Thyroid gland (tissue), 4 donors: ENCODE measurements at regions not wholly inside any gene's neighbourhood (a gene's known extent, or its start where the extent isn't known, plus 50 kb on each side); places are given as distances from the start of the nearest gene placed in this dataset.

Experiments
- DNase-seq, 2 donors: peaks; one replicate each; pipeline ENCODE4 v3.0.0-alpha.2; 2019
- H3K27ac ChIP-seq, 3 donors: fragments of 200-600 bp; sonication (generic); 1 replicate in 2 of 3; 2 replicates in 1 of 3; pipeline ENCODE4 v1.5.1; 2016 to 2019; ENCODE audit warnings: mild to moderate bottlenecking in 1 of 3, moderate library complexity in 1 of 3
- H3K27me3 ChIP-seq: fragments of 200-600 bp; sonication (generic); one replicate; pipeline ENCODE4 v1.5.1; 2019
- H3K36me3 ChIP-seq, 2 donors: fragments of 200-600 bp; sonication (generic); one replicate each; pipeline ENCODE4 v1.5.1; 2016 to 2019
- H3K4me1 ChIP-seq, 2 donors: fragments of 200-600 bp; sonication (generic); one replicate each; pipeline ENCODE4 v1.5.1; 2017 to 2019
- H3K4me3 ChIP-seq, 3 donors: fragments of 200-600 bp; sonication (generic); replicated peaks in 1 of 3; 1 replicate in 2 of 3; 2 replicates in 1 of 3; pipeline ENCODE4 v1.5.1; 2016; ENCODE audit warnings: mild to moderate bottlenecking in 1 of 3
- H3K9me3 ChIP-seq: fragments of 200-600 bp; sonication (generic); one replicate; pipeline ENCODE4 v1.5.1; 2017
- CTCF ChIP-seq, 6 experiments: fragments of 200-600 bp in 3 of 6; fragments of 450-650 bp in 3 of 6; sonication (generic) in 3 of 6; IDR thresholded peaks; one replicate each; pipeline ENCODE4 v1.5.1; 2016 to 2019; ENCODE audit warnings: antibody characterized with exemption in 6 of 6, mild to moderate bottlenecking in 2 of 6, inconsistent platforms in 1 of 6, moderate library complexity in 1 of 6
- POLR2A ChIP-seq, 2 donors: fragments of 450-650 bp; IDR thresholded peaks; one replicate each; pipeline ENCODE4 v1.6.1; 2017; ENCODE audit warnings: antibody characterized with exemption in 2 of 2, mild to moderate bottlenecking in 2 of 2, moderate library complexity in 1 of 2
- WGBS, 2 donors: methylation state at CpG; one replicate each; pipeline ENCODE4 v1.1.5; 2017; 5-methylcytosine and 5-hydroxymethylcytosine counted together
- intact Hi-C: fragments of 100-400 bp; cut with DNase I; formaldehyde crosslinking; loops from one replicate; pipeline ENCODE4 v1.15.1; 2023

DNA sequence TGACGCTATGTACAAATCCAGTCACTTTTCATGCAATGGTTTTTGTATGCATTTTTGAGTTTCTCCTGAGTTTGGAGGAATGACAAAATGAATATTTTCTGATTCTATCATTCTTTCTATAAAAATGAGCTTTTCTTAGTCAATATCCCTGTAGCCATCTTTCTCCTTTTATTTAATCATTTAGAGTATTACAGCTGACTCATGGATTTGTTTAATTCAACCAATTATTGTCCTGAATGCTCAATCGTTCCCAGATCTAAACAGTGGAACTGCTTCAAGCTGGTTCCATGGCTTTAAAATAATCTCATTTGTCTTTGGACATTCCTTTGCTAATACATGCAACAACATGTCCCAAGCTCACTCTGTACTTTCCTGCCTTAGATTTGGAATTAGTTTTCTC lies 368.8 kb downstream of the ADCYAP1 start:
- Histone ChIP-seq H3K27ac (no peak overlapping the region), H3K36me3 (no peaks in the 10 kb centered on the region), H3K9me3 (no peaks in the 10 kb centered on the region), H3K27me3 (no peaks in the 10 kb centered on the region), H3K4me3 (no peak overlapping the region), H3K4me1 (no peaks in the 10 kb centered on the region)
- TF ChIP-seq POLR2A (IDR thresholded peaks at IDR 0.05) (no peak), CTCF (IDR thresholded peaks at IDR 0.05) (no peak)
- DNase-seq, result no peak
- intact Hi-C loops, result no loop called here
- 80 to 81% methylated on average over 2 of the region's 2 CpGs for WGBS, 2 donors

- no peak for TF ChIP-seq POLR2A (IDR thresholded peaks at IDR 0.05)
- TF ChIP-seq CTCF (IDR thresholded peaks at IDR 0.05), result no peak
- intact Hi-C loops, result no loop called here
- Histone ChIP-seq H3K36me3 (no peaks in the 10 kb centered on the region), H3K9me3 (no peaks in the 10 kb centered on the region), H3K27me3 (no peaks in the 10 kb centered on the region), H3K27ac (no peak overlapping the region), H3K4me3 (no peak overlapping the region), H3K4me1 (no peaks in the 10 kb centered on the region)
- no peak for DNase-seq
These were observed 387.5 kb downstream of the ADCYAP1 start for GRCh38 chr18:1292167-1292566.

- intact Hi-C loops, result no loop called here
These were observed 389.6 kb downstream of the ADCYAP1 start for GRCh38 chr18:1294229-1294628.

DNA sequence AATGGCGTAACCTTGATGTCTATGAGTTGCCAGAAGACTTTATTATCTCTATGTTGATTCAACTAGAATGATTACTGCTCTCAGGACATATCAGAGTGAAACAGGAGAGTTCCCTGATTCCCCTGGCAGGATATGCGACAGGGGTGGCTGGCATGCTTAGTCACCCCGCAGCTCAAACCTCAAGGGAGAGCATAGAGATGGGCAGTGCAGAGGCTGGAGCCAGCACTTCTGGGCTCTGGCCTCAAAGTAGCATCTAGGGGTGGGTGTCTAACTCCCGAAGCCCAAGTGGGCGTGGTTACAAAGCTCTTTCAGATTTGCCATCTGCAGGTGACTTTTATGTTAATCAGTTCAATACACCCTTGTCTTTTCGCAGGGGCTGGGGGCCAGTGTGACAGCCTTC lies 391.6 kb downstream of the ADCYAP1 start:
- no peak for DNase-seq
- Histone ChIP-seq H3K9me3 (no peaks in the 10 kb centered on the region), H3K4me3 (no peak overlapping the region), H3K27ac (no peak overlapping the region), H3K36me3 (no peaks in the 10 kb centered on the region), H3K4me1 (no peaks in the 10 kb centered on the region), H3K27me3 (no peaks in the 10 kb centered on the region)
- TF ChIP-seq CTCF (IDR thresholded peaks at IDR 0.05) (no peak), POLR2A (IDR thresholded peaks at IDR 0.05) (no peak)
- WGBS, 2 donors, result 81 to 88% methylated on average over 6 of the region's 6 CpGs
- intact Hi-C loops, result no loop called here

More at GRCh38 chr18:1294229-1294628, 389.6 kb downstream of the ADCYAP1 start:
- H3K27ac ChIP-seq, result no peak overlapping the region
- no peaks in the 10 kb centered on the region for H3K36me3 ChIP-seq
- H3K4me3 ChIP-seq, result no peak overlapping the region
- H3K4me1 ChIP-seq, result no peaks in the 10 kb centered on the region
- no peak for TF ChIP-seq CTCF (IDR thresholded peaks at IDR 0.05)
- no peak for TF ChIP-seq POLR2A (IDR thresholded peaks at IDR 0.05)
- WGBS, 2 donors, result 70 to 73% methylated on average over 4 of the region's 4 CpGs
- H3K9me3 ChIP-seq, result no peaks in the 10 kb centered on the region
- DNase-seq, result no peak
- H3K27me3 ChIP-seq, result no peaks in the 10 kb centered on the region

DNA sequence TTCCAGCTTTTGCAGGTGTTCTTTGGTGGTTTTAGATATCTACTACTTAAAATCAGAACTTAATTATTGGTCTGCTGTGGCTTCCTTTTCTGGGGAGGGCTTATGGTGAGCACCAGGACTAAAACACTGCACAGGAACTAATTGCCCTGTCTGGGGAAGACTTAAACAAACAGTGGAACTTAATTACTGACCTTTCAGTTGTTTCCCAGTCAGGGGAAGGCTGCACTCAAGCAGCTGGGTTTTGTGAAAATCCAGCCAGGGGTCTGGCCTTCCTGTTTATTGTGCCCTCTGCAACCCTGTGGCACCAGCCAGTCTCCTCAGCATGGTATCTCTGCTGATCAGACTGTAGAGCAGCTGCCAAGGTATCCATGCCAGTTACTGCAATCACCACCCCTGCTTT lies 398.2 kb downstream of the ADCYAP1 start:
- Histone ChIP-seq H3K4me1 (no peaks in the 10 kb centered on the region), H3K27me3 (no peaks in the 10 kb centered on the region), H3K27ac (no peak overlapping the region), H3K4me3 (no peak overlapping the region), H3K36me3 (no peaks in the 10 kb centered on the region), H3K9me3 (no peaks in the 10 kb centered on the region)
- no peak for DNase-seq
- intact Hi-C loops, result no loop called here
- TF ChIP-seq POLR2A (IDR thresholded peaks at IDR 0.05) (no peak), CTCF (IDR thresholded peaks at IDR 0.05) (no peak)
